SIG-M5 treated with dmso at 0.1 percent for 504 hours (cell line): ENCODE measurements at regions not wholly inside any gene's neighbourhood (a gene's known extent, or its start where the extent isn't known, plus 50 kb on each side); places are given as distances from the start of the nearest gene placed in this dataset.

ENCODE experiments used
- DNase-seq: peaks from one replicate; lab custom pipeline; 2025; ENCODE audit not compliant: unreplicated experiment; lab: John Stamatoyannopoulos, UW

- no peak for DNase-seq
Observed at GRCh38 chr15:36059596-36059995, 513.6 kb upstream of the DPH6 start.

- DNase-seq, result no peak
Observed at GRCh38 chr15:36062357-36062756, 516.4 kb upstream of the DPH6 start.

GRCh38 chr15:36066757-36067156 is 512.7 kb upstream of the CDIN1 start:
- no peak for DNase-seq

GRCh38 chr15:36067483-36068274 is 511.7 kb upstream of the CDIN1 start:
- DNase-seq, result no peak

GRCh38 chr15:36075333-36075732 is 504.1 kb upstream of the CDIN1 start:
- DNase-seq, result no peak

- no peak for DNase-seq
Observed at GRCh38 chr15:36079021-36079420, 500.4 kb upstream of the CDIN1 start.

- no peak for DNase-seq
Observed at GRCh38 chr15:36080759-36081158, 498.7 kb upstream of the CDIN1 start.

- no peak for DNase-seq
Observed at GRCh38 chr15:36090286-36090946, 489.0 kb upstream of the CDIN1 start.

GRCh38 chr15:36106640-36107335 is 472.6 kb upstream of the CDIN1 start:
- DNase-seq, result no peak

GRCh38 chr15:36108541-36108940 is 470.9 kb upstream of the CDIN1 start:
- no peak for DNase-seq

GRCh38 chr15:36109943-36110658 is 469.3 kb upstream of the CDIN1 start:
- no peak for DNase-seq

- no peak for DNase-seq
Observed at GRCh38 chr15:36110659-36110993, 468.8 kb upstream of the CDIN1 start.

- DNase-seq, result no peak
Observed at GRCh38 chr15:36117296-36117787, 462.1 kb upstream of the CDIN1 start.

- no peak for DNase-seq
Observed at GRCh38 chr15:36126194-36126593, 453.2 kb upstream of the CDIN1 start.

- DNase-seq, result no peak
Observed at GRCh38 chr15:36130641-36131310, 448.6 kb upstream of the CDIN1 start.

- no peak for DNase-seq
Observed at GRCh38 chr15:36133742-36134141, 445.7 kb upstream of the CDIN1 start.

- no peak for DNase-seq
Observed at GRCh38 chr15:36136049-36136448, 443.4 kb upstream of the CDIN1 start.

- no peak for DNase-seq
Observed at GRCh38 chr15:36152936-36153335, 426.5 kb upstream of the CDIN1 start.

GRCh38 chr15:36156879-36157427 is 422.5 kb upstream of the CDIN1 start:
- no peak for DNase-seq

- DNase-seq, result no peak
Observed at GRCh38 chr15:36160351-36160750, 419.1 kb upstream of the CDIN1 start.
